A673 (cell line): ENCODE measurements at regions not wholly inside any gene's neighbourhood (a gene's known extent, or its start where the extent isn't known, plus 50 kb on each side); places are given as distances from the start of the nearest gene placed in this dataset.

Source experiments
- CTCF ChIP-seq: fragments of 300-800, 200-600 bp; sonication (generic); conservative IDR thresholded peaks from 2 replicates; pipeline ENCODE4 v1.5.1; 2017; ENCODE audit warnings: low read depth, mild to moderate bottlenecking, antibody characterized with exemption, low read length, moderate library complexity, mixed read lengths
- EZH2 ChIP-seq: fragments of 200-600 bp; sonication (generic); IDR thresholded peaks from 2 replicates; pipeline ENCODE4 v1.6.1; 2017; ENCODE audit warnings: borderline replicate concordance, low read depth, mild to moderate bottlenecking, mixed read lengths, antibody characterized with exemption, low read length; ENCODE audit not compliant: poor library complexity, severe bottlenecking

GRCh38 chr5:158451993-158452672 lies 593.2 kb upstream of the CLINT1 start:
- TF ChIP-seq CTCF = no peak
- TF ChIP-seq EZH2 = no peak
